HG02938 (cell line): ENCODE measurements at regions not wholly inside any gene's neighbourhood (a gene's known extent, or its start where the extent isn't known, plus 50 kb on each side); places are given as distances from the start of the nearest gene placed in this dataset.
"Not testable (repeated sequence)": the region's sequence is repeated elsewhere in the genome, so short reads cannot be mapped to it uniquely, and the experiment has no call there.

ENCODE experiments used
- ATAC-seq: cut with Tn5 transposase; IDR thresholded peaks from one replicate; pipeline ENCODE4 v1.9.1; 2021; ENCODE audit warnings: mild to moderate bottlenecking, moderate library complexity; ENCODE audit not compliant: unreplicated experiment

GRCh38 chr12:131386167-131386521, 324.7 kb upstream of the SFSWAP start:
- ATAC-seq = no peak

GRCh38 chr12:131386781-131387180, 324.1 kb upstream of the SFSWAP start:
- ATAC-seq = no peak

GRCh38 chr12:131387281-131388163, 323.4 kb upstream of the SFSWAP start:
- ATAC-seq = no peak

GRCh38 chr12:131388164-131389053, 322.5 kb upstream of the SFSWAP start:
- ATAC-seq = not testable (repeated sequence)

GRCh38 chr12:131389054-131390013, 321.6 kb upstream of the SFSWAP start:
- ATAC-seq = no peak

GRCh38 chr12:131390412-131391334, 320.2 kb upstream of the SFSWAP start:
- no peak for ATAC-seq

- no peak for ATAC-seq
Measured at GRCh38 chr12:131391399-131391798, 319.5 kb upstream of the SFSWAP start.

GRCh38 chr12:131394752-131395151, 316.1 kb upstream of the SFSWAP start:
- ATAC-seq = not testable (repeated sequence)

GRCh38 chr12:131395209-131395684, 315.6 kb upstream of the SFSWAP start:
- ATAC-seq = not testable (repeated sequence)

GRCh38 chr12:131395971-131396573, 314.8 kb upstream of the SFSWAP start:
- ATAC-seq = no peak

GRCh38 chr12:131397493-131398181, 313.3 kb upstream of the SFSWAP start:
- no peak for ATAC-seq

GRCh38 chr12:131399000-131399399, 311.9 kb upstream of the SFSWAP start:
- ATAC-seq = no peak

GRCh38 chr12:131400668-131401294, 310.1 kb upstream of the SFSWAP start:
- not testable (repeated sequence) for ATAC-seq

- not testable (repeated sequence) for ATAC-seq
Measured at GRCh38 chr12:131401907-131402633, 308.8 kb upstream of the SFSWAP start.

GRCh38 chr12:131402781-131403396, 308.0 kb upstream of the SFSWAP start:
- no peak for ATAC-seq

- ATAC-seq = no peak
Measured at GRCh38 chr12:131403676-131404075, 307.2 kb upstream of the SFSWAP start.

GRCh38 chr12:131404705-131405104, 306.2 kb upstream of the SFSWAP start:
- no peak for ATAC-seq
